Endothelial cell (in vitro differentiated cells): ENCODE measurements at regions not wholly inside any gene's neighbourhood (a gene's known extent, or its start where the extent isn't known, plus 50 kb on each side); places are given as distances from the start of the nearest gene placed in this dataset.
A peak's percentile ranks its signal among the peaks of the same experiment; 100 is the strongest.
"Not testable (repeated sequence)": the region's sequence is repeated elsewhere in the genome, so short reads cannot be mapped to it uniquely, and the experiment has no call there.

ENCODE experiments used
- DNase-seq: peaks from one replicate; pipeline ENCODE4 v3.0.0; 2021; ENCODE audit warnings: low spot score
- H3K27ac Mint-ChIP-seq: one replicate; pipeline ENCODE4 v1.8.0; 2021; ENCODE audit warnings: mixed read lengths, inconsistent platforms; ENCODE audit not compliant: unreplicated experiment
- H3K27me3 Mint-ChIP-seq: one replicate; pipeline ENCODE4 v1.8.0; 2021; ENCODE audit warnings: mild to moderate bottlenecking, moderate library complexity, mixed read lengths, inconsistent platforms; ENCODE audit not compliant: unreplicated experiment
- H3K36me3 Mint-ChIP-seq: one replicate; pipeline ENCODE4 v1.8.0; 2021; ENCODE audit warnings: mild to moderate bottlenecking, low read depth, mixed read lengths, inconsistent platforms; ENCODE audit not compliant: unreplicated experiment
- H3K4me1 Mint-ChIP-seq: one replicate; pipeline ENCODE4 v1.8.0; 2021; ENCODE audit warnings: mild to moderate bottlenecking, mixed read lengths, inconsistent platforms; ENCODE audit not compliant: unreplicated experiment
- H3K4me3 Mint-ChIP-seq: one replicate; pipeline ENCODE4 v1.8.0; 2021; ENCODE audit warnings: mild to moderate bottlenecking, mixed read lengths, inconsistent platforms; ENCODE audit not compliant: unreplicated experiment
- H3K9me3 Mint-ChIP-seq: one replicate; pipeline ENCODE4 v1.8.0; 2021; ENCODE audit warnings: mixed read lengths, inconsistent platforms; ENCODE audit not compliant: unreplicated experiment
- CTCF ChIP-seq: fragments of 200-600 bp; sonication (generic); IDR thresholded peaks from one replicate; pipeline ENCODE4 v1.5.0; 2021; ENCODE audit warnings: antibody characterized with exemption; ENCODE audit not compliant: unreplicated experiment

DNA sequence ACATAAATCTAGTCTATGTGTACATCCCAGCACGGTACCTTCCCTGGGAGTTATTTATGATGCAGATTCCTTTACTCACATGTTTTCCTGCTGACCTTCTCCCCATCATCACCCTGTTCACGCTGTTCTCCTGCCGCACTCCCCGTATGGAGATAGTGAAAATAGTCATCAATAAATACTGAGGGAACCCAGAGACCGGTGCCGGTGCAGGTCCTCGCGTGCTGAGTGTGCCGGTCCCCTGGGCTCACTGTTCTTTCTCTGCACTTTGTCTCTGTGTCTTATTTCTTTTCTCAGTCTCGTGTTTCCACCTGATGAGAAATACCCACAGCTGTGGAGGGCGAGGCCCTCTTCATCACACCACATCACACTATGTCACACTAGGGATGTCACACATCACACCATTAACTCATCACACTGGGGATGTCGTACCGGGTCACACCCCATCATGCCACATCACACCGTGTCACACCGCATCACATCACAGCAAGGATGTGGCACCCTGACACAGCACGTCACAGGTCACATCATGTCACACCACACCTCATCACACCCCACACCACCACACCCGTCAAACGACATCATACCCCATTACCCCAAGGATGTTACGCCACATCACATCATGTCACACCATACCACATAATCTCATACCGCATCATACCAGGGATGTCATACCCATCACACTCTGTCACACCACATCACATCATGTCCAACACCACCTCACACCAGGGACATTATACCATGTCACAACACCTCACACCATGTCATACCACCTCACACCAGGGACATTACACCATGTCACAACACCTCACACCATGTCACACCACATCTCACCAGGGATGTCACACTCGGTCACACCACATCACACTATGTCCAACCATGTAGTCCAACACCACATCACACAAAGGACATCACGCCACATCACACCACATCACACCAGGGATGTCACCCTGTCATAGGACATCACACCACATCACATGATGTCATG is 207.0 kb downstream of the TMEM121 start:
- Mint-ChIP-seq H3K36me3 (peaks cover 18% of the 10 kb centered on the region), H3K27me3 (peaks cover 12% of the 10 kb centered on the region), H3K4me1 (no peaks in the 10 kb centered on the region), H3K4me3 (peak overlapping the region; percentile 35), H3K27ac (peak overlapping the region; percentile 65), H3K9me3 (peaks cover 41% of the 10 kb centered on the region)
- no peak for TF ChIP-seq CTCF
- no peak for DNase-seq

- not testable (repeated sequence) for H3K4me3 Mint-ChIP-seq, H3K27ac Mint-ChIP-seq, DNase-seq, H3K4me1 Mint-ChIP-seq
- Mint-ChIP-seq H3K9me3 (peaks cover 37% of the 10 kb centered on the region), H3K27me3 (peaks cover 12% of the 10 kb centered on the region), H3K36me3 (peaks cover 18% of the 10 kb centered on the region)
These were observed 207.9 kb downstream of the TMEM121 start for GRCh38 chr14:105734241-105734640.

- H3K4me1 Mint-ChIP-seq = not testable (repeated sequence)
These were observed 209.9 kb downstream of the TMEM121 start for GRCh38 chr14:105736331-105736730.

DNA sequence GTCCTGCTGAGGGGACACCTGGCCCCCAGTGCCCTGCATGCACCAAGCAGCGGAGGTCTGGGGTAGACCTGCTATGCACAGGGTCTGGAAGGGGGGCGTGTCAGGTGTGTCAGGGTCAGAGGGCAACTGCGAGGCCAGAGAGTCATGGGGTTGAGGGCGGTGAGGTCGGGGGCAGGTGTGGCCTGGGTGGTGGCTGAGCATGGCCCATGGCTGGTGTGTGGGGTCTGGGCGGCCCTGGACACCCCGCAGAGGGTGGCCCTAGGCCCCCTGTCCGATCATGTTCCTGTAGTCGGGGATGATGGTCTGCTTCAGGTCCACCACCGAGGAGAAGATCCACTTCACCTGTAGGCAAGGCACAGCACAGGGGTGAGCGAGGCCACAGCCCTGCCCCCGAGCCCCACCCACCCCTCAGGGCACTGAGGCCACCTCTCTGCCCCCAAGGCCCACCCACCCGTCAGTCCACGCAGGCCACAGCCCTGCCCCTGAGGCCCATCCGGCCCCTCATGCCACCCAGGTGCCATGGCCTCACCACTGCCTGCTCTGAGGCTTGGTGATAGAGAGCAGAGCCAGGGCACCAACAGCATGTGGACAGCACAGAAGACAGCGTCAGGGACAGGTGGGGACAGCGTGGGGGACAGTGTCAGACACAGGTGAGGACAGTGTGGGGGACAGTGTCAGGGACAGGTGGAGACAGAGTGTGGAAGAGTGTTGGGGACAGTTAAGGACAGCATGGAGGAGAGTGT is 211.3 kb downstream of the TMEM121 start:
- peak overlapping the region; percentile 61 for H3K27ac Mint-ChIP-seq
- H3K36me3 Mint-ChIP-seq = peaks cover 14% of the 10 kb centered on the region
- H3K4me1 Mint-ChIP-seq = no peaks in the 10 kb centered on the region
- no peak for DNase-seq
- H3K4me3 Mint-ChIP-seq = no peak overlapping the region
- H3K9me3 Mint-ChIP-seq = peaks cover 21% of the 10 kb centered on the region
- TF ChIP-seq CTCF = no peak
- peaks cover 21% of the 10 kb centered on the region for H3K27me3 Mint-ChIP-seq

More at GRCh38 chr14:105736331-105736730, 209.9 kb downstream of the TMEM121 start:
- not testable (repeated sequence) for DNase-seq, H3K27ac Mint-ChIP-seq, H3K4me3 Mint-ChIP-seq
- peaks cover 20% of the 10 kb centered on the region for H3K9me3 Mint-ChIP-seq
- H3K36me3 Mint-ChIP-seq = peaks cover 14% of the 10 kb centered on the region
- peaks cover 13% of the 10 kb centered on the region for H3K27me3 Mint-ChIP-seq

DNA sequence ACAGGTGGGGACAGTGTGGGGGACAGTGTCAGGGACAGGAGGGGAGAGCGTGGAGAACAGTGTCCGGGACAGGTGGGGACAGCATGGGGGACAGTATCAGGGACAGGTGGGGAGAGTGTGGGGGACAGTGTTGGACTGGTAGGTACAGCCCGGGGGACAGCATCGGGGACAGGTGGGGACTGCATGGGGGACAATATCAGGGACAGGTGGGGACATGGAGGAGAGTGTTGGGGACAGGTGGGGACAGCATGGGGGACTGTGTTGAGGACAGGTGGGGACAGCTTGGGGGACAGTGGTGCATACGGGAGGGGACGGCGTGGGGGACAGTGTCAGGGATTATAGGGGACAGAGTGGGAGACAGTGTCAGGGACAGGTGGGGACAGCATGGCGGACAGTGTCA is 212.3 kb downstream of the TMEM121 start:
- Mint-ChIP-seq H3K4me1 (no peaks in the 10 kb centered on the region), H3K27ac (no peak overlapping the region), H3K36me3 (peaks cover 8% of the 10 kb centered on the region), H3K4me3 (no peak overlapping the region), H3K9me3 (peaks cover 11% of the 10 kb centered on the region), H3K27me3 (peaks cover 15% of the 10 kb centered on the region)
- no peak for DNase-seq
- TF ChIP-seq CTCF = no peak
